ENCODE measurements at regions not wholly inside any gene's neighbourhood (a gene's known extent, or its start where the extent isn't known, plus 50 kb on each side); places are given as distances from the start of the nearest gene placed in this dataset.

GRCh38 chr11:114949614-114950351, 271.5 kb downstream of the NXPE2 start:
- TF ChIP-seq CTCF (conservative IDR thresholded peaks at IDR 0.05 in 1 of 2, IDR thresholded peaks at IDR 0.05 in 1 of 2; ENCODE audit: low read depth in 1 of 2, low read length in 2 of 2) (no peak), EZH2 (IDR thresholded peaks at IDR 0.05; ENCODE audit: low read length, missing control alignments) (no peak)
